Left renal pelvis (tissue), 4 donors: ENCODE measurements at regions not wholly inside any gene's neighbourhood (a gene's known extent, or its start where the extent isn't known, plus 50 kb on each side); places are given as distances from the start of the nearest gene placed in this dataset.
A peak's percentile ranks its signal among the peaks of the same experiment; 100 is the strongest.

Experiments used
- DNase-seq, 4 donors: peaks; one replicate each; pipeline ENCODE4 v3.0.0-alpha.2; 2013; ENCODE audit warnings: low read depth in 4 of 4, low spot score in 3 of 4

GRCh38 chr4:17077105-17077504, 178.7 kb upstream of the LDB2 start:
- no peak for DNase-seq

GRCh38 chr4:17072483-17072882, 174.0 kb upstream of the LDB2 start:
- no peak for DNase-seq

GRCh38 chr4:17068891-17069290, 170.4 kb upstream of the LDB2 start:
- DNase-seq, result no peak

GRCh38 chr4:17068392-17068791, 169.9 kb upstream of the LDB2 start:
- no peak for DNase-seq

GRCh38 chr4:17066972-17067371, 168.5 kb upstream of the LDB2 start:
- DNase-seq, result no peak

GRCh38 chr4:17066236-17066635, 167.8 kb upstream of the LDB2 start:
- no peak for DNase-seq

GRCh38 chr4:17065821-17066220, 167.4 kb upstream of the LDB2 start:
- no peak for DNase-seq

GRCh38 chr4:17064959-17065358, 166.5 kb upstream of the LDB2 start:
- DNase-seq, result no peak

- DNase-seq, result no peak
Measured at GRCh38 chr4:17063888-17064287, 165.4 kb upstream of the LDB2 start.

- no peak for DNase-seq
Measured at GRCh38 chr4:17060230-17060629, 161.8 kb upstream of the LDB2 start.

GRCh38 chr4:17058916-17059741, 160.7 kb upstream of the LDB2 start:
- DNase-seq, result no peak

GRCh38 chr4:17058536-17058915, 160.1 kb upstream of the LDB2 start:
- no peak for DNase-seq

- no peak for DNase-seq
Measured at GRCh38 chr4:17057035-17057434, 158.6 kb upstream of the LDB2 start.

- no peak for DNase-seq
Measured at GRCh38 chr4:17055788-17056187, 157.3 kb upstream of the LDB2 start.

GRCh38 chr4:17045866-17046265, 147.4 kb upstream of the LDB2 start:
- peak in 1 of 4 donors; percentile 32 for DNase-seq

GRCh38 chr4:17038510-17039176, 140.2 kb upstream of the LDB2 start:
- no peak for DNase-seq

- peak in 3 of 4 donors; percentile 37 to 66 (median 46) for DNase-seq
Measured at GRCh38 chr4:17033768-17034181, 135.3 kb upstream of the LDB2 start.

GRCh38 chr4:17033025-17033767, 134.8 kb upstream of the LDB2 start:
- peak; percentile 40 to 66 (median 60) for DNase-seq

GRCh38 chr4:17030543-17030942, 132.1 kb upstream of the LDB2 start:
- no peak for DNase-seq

GRCh38 chr4:17029964-17030363, 131.5 kb upstream of the LDB2 start:
- DNase-seq, result no peak

- DNase-seq, result no peak
Measured at GRCh38 chr4:17029432-17029831, 131.0 kb upstream of the LDB2 start.
